HepG2 (cell line): ENCODE measurements at regions not wholly inside any gene's neighbourhood (a gene's known extent, or its start where the extent isn't known, plus 50 kb on each side); places are given as distances from the start of the nearest gene placed in this dataset.

ENCODE experiments used
- ATAC-seq: fragments of 200-7000 bp; cut with Tn5 transposase; 3 replicates; pipeline ENCODE4 v1.9.1; 2020; ENCODE audit warnings: mild to moderate bottlenecking, moderate library complexity
- BruUV-seq: library from RNA; stranded (reverse); fragments of 400-500 nt; replicated peaks from 2 replicates; lab custom pipeline; 2021; lab: Mats Ljungman, UMichigan
- CTCF ChIA-PET: fragments of 300-600 bp; formaldehyde crosslinking; extraction: SDS; loops from one replicate; lab custom pipeline; 2021; ENCODE audit warnings: low total read pairs, inconsistent platforms, low intra/inter-chr PET ratio; lab: Yijun Ruan, JAX
- POLR2A ChIA-PET: fragments of 350-600 bp; sonication (Branson Sonifier 250); formaldehyde crosslinking; loops from one replicate; lab custom pipeline; 2020; ENCODE audit warnings: antibody characterized with exemption, inconsistent platforms; lab: Yijun Ruan, JAX
- DNase-seq: peaks from one replicate; pipeline ENCODE4 v3.0.0-alpha.2; 2015; ENCODE audit warnings: low spot score
- FAIRE-seq: peaks from 3 replicates; lab custom pipeline; 2011; peaks lifted over from hg19 to GRCh38; lab: Jason Lieb, UNC
- H2AFZ ChIP-seq: one replicate; pipeline ENCODE4 v1.6.1; 2011; ENCODE audit warnings: low read length, inconsistent platforms
- H3K27ac ChIP-seq: fragments of 300-600 bp; 3 replicates; pipeline ENCODE4 v1.8.0; 2011; ENCODE audit warnings: mixed run types, mild to moderate bottlenecking, mixed read lengths, low read length, inconsistent platforms; ENCODE audit not compliant: insufficient read depth; ENCODE audit errors: extremely low read length
- H3K27me3 ChIP-seq, 2 experiments: fragments of 200-600 bp in 1 of 2; 2 replicates in 1 of 2; 3 replicates in 1 of 2; pipeline versions ENCODE4 v1.6.0 to v1.8.0; 2011; ENCODE audit warnings: low read length in 2 of 2, mild to moderate bottlenecking in 2 of 2, moderate library complexity in 2 of 2, inconsistent platforms in 1 of 2; ENCODE audit not compliant: insufficient read depth in 2 of 2, control insufficient read depth in 1 of 2
- H3K36me3 ChIP-seq, 2 experiments: fragments of 200-600 bp in 1 of 2; replicated peaks in 1 of 2; 2 replicates in 1 of 2; 3 replicates in 1 of 2; pipeline versions ENCODE4 v1.5.1 to v1.8.0; 2011; ENCODE audit warnings: low read length in 2 of 2, inconsistent platforms in 1 of 2; ENCODE audit not compliant: insufficient read depth in 2 of 2, control insufficient read depth in 1 of 2
- H3K4me1 ChIP-seq: 2 replicates; pipeline ENCODE4 v1.5.1; 2012; ENCODE audit warnings: low read length, inconsistent platforms; ENCODE audit not compliant: insufficient read depth
- H3K4me2 ChIP-seq: 2 replicates; pipeline ENCODE4 v1.6.0; 2011; ENCODE audit warnings: low read depth, low read length, inconsistent platforms
- H3K4me3 ChIP-seq, 3 experiments: fragments of 200-600 bp in 1 of 3; sonication (generic), shearing (Covaris generic) in 1 of 3; replicated peaks in 1 of 3; 2 replicates each; pipeline ENCODE4 v1.5.1; 2011 to 2016; ENCODE audit warnings: low read length in 3 of 3, inconsistent platforms in 2 of 3, low read depth in 2 of 3, mild to moderate bottlenecking in 2 of 3, control low read depth in 1 of 3, mixed read lengths in 1 of 3; ENCODE audit not compliant: insufficient read depth in 1 of 3
- H3K79me2 ChIP-seq: one replicate; pipeline ENCODE4 v1.6.1; 2011; ENCODE audit warnings: low read length, inconsistent platforms; ENCODE audit not compliant: insufficient read depth
- H3K9ac ChIP-seq: 2 replicates; pipeline ENCODE4 v1.6.0; 2011; ENCODE audit warnings: mild to moderate bottlenecking, low read depth, low read length, inconsistent platforms; ENCODE audit not compliant: insufficient read depth
- H3K9me3 ChIP-seq: 2 replicates; pipeline ENCODE4 v1.5.1; 2012; ENCODE audit warnings: mild to moderate bottlenecking, low read length
- H4K20me1 ChIP-seq: 2 replicates; pipeline ENCODE4 v1.6.0; 2011; ENCODE audit warnings: inconsistent platforms, mild to moderate bottlenecking, low read length, moderate library complexity; ENCODE audit not compliant: insufficient read depth
- NAIF1 ChIP-seq: sonication (generic); formaldehyde crosslinking; IDR thresholded peaks from 2 replicates; pipeline ENCODE4 v1.5.0; 2020; ENCODE audit warnings: mild to moderate bottlenecking, missing genetic modification reagents, borderline replicate concordance
- PAWR ChIP-seq: sonication (generic); formaldehyde crosslinking; IDR thresholded peaks from 2 replicates; pipeline ENCODE4 v1.4.0; 2020; ENCODE audit warnings: missing genetic modification reagents, mild to moderate bottlenecking, borderline replicate concordance
- WGBS: methylation state at CpG from one replicate; pipeline ENCODE4 v1.1.6; 2017; ENCODE audit warnings: low lambda C conversion rate; 5-methylcytosine and 5-hydroxymethylcytosine counted together
- in situ Hi-C: cut with HindIII; loops from 2 replicates; pipeline ENCODE4 v1.10.0; 2017; ENCODE audit warnings: low pct_unique_long_range_greater_than_20kb; ENCODE audit not compliant: extremely low pct_ligation_motif_present
- intact Hi-C: fragments of 100-400 bp; cut with micrococcal nuclease; formaldehyde crosslinking; loops from one replicate; pipeline ENCODE4 v1.10.0; 2022; ENCODE audit not compliant: unreplicated experiment
- TF ChIP-seq, protein P1 (sequence below): sonication (generic); formaldehyde crosslinking; IDR thresholded peaks from 2 replicates; pipeline ENCODE4 v1.5.1; 2020; ENCODE audit warnings: missing genetic modification reagents, mild to moderate bottlenecking, borderline replicate concordance
- TF ChIP-seq, protein P2 (sequence below): sonication (generic); formaldehyde crosslinking; IDR thresholded peaks from 2 replicates; pipeline ENCODE4 v1.4.0; 2020; ENCODE audit warnings: missing genetic modification reagents

DNA sequence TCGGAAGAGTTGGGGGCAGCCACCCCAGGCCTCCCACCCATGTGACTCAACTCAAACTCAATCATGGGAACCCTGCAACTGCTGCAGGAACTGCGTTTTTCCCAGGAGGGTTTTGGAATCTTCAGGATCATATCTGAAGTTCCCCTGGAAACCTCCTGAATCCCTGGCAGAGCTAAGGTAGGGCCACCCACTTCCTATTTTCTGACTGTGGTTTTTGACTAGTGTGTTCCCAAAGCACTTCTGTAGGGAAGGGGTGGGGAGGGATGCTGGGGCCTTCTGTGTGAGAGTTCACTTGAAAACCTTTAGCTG is 127.6 kb upstream of the UNC5B start (continued):
- no peak for TF ChIP-seq PAWR

DNA sequence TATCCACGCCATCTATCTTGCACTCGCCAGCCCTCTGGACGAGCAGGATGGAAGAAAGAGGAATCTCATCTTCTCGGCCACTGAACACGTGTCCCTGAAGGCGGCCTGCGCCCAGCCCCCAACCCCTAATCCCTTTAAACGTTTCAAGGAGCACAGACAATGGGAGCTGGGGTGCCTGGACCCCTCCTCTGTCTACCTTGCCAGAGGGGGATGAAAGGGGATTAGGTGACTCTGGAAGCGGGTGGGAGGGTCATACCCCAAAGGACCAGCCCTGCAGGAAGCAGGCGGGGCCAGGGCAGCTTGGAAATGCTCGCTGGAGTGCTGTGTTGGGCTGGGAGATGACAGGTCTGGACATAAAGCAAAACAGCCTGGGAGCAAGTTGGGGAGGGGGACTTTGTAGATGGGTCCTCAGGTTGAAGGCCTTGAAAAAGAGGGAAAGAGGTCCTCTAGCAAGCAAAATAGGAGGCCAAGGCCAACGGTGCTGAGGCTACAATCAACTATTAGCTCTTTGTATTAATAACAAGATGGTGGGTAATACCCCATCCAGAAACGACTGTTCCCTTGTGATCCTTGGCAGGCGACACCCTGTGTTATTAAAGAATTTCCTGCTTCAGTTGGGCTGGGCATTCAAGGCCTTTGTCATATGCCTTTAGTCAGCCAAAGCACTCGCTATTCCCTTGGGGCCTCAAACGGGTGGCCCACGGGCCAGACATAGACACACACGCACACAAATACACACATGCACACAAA is 126.5 kb upstream of the UNC5B start:
- H3K27me3 ChIP-seq, result peaks cover 2 to 39% of the 10 kb centered on the region in 2 experiments; a peak in 3 of 5 replicates
- no peak overlapping the region for H3K9ac ChIP-seq
- in situ Hi-C loops, result no loop called here
- intact Hi-C loops, result no loop called here
- H3K4me1 ChIP-seq, result no peaks in the 10 kb centered on the region
- H2AFZ ChIP-seq, result no peak overlapping the region
- TF ChIP-seq, protein P1, sequence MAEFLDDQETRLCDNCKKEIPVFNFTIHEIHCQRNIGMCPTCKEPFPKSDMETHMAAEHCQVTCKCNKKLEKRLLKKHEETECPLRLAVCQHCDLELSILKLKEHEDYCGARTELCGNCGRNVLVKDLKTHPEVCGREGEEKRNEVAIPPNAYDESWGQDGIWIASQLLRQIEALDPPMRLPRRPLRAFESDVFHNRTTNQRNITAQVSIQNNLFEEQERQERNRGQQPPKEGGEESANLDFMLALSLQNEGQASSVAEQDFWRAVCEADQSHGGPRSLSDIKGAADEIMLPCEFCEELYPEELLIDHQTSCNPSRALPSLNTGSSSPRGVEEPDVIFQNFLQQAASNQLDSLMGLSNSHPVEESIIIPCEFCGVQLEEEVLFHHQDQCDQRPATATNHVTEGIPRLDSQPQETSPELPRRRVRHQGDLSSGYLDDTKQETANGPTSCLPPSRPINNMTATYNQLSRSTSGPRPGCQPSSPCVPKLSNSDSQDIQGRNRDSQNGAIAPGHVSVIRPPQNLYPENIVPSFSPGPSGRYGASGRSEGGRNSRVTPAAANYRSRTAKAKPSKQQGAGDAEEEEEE, result no peak
- TF ChIP-seq, protein P2, sequence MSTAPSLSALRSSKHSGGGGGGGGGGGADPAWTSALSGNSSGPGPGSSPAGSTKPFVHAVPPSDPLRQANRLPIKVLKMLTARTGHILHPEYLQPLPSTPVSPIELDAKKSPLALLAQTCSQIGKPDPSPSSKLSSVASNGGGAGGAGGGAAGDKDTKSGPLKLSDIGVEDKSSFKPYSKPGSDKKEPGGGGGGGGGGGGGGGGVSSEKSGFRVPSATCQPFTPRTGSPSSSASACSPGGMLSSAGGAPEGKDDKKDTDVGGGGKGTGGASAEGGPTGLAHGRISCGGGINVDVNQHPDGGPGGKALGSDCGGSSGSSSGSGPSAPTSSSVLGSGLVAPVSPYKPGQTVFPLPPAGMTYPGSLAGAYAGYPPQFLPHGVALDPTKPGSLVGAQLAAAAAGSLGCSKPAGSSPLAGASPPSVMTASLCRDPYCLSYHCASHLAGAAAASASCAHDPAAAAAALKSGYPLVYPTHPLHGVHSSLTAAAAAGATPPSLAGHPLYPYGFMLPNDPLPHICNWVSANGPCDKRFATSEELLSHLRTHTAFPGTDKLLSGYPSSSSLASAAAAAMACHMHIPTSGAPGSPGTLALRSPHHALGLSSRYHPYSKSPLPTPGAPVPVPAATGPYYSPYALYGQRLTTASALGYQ (CRISPR knock-in tag), result no peak
- no peak for TF ChIP-seq NAIF1 (CRISPR knock-in tag)
- no peak for DNase-seq
- ChIA-PET POLR2A (no interaction called here), CTCF (no interaction called here)
- H3K27ac ChIP-seq, result no peak overlapping the region
- ATAC-seq, result no peak
- H3K4me3 ChIP-seq, result no peak overlapping the region
- no peaks in the 10 kb centered on the region for H4K20me1 ChIP-seq
- BruUV-seq, result no TSS peak
- H3K36me3 ChIP-seq, result no peaks in the 10 kb centered on the region
- no peak for FAIRE-seq
- H3K9me3 ChIP-seq, result no peaks in the 10 kb centered on the region
- no peak overlapping the region for H3K4me2 ChIP-seq
- no peaks in the 10 kb centered on the region for H3K79me2 ChIP-seq
- WGBS, result 13% methylated on average over 18 of the region's 18 CpGs
